GM10266 (cell line): ENCODE measurements at regions not wholly inside any gene's neighbourhood (a gene's known extent, or its start where the extent isn't known, plus 50 kb on each side); places are given as distances from the start of the nearest gene placed in this dataset.

Source experiments
- DNase-seq: peaks from one replicate; pipeline ENCODE4 v3.0.0; 2012; ENCODE audit errors: extremely low spot score
- CTCF ChIP-seq: IDR thresholded peaks from 2 replicates; pipeline ENCODE4 v1.5.1; 2012; ENCODE audit warnings: mild to moderate bottlenecking, low read depth; ENCODE audit not compliant: control insufficient read depth, insufficient read depth; ENCODE audit errors: missing control alignments

DNA sequence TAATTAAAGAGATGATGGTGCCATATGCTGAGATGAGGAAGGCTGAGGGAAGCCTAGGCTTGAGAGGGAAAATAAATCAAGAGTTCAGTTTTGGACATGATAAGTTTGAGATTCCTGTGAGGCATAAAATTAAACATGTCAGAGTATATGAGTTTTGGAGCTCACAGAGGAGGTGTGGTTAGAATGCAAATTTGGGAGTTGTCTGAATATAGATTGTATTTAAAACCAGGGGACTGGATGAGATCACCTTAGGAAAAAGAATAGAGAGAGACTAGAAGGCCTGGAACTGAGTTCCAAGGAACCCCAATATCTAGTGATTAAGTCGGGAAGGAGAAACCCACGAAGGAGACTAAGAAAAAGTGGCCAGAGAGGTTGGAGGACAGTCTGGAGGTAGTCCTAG is 65.5 kb downstream of the FRMPD3 start:
- no peak for TF ChIP-seq CTCF
- DNase-seq, result no peak

DNA sequence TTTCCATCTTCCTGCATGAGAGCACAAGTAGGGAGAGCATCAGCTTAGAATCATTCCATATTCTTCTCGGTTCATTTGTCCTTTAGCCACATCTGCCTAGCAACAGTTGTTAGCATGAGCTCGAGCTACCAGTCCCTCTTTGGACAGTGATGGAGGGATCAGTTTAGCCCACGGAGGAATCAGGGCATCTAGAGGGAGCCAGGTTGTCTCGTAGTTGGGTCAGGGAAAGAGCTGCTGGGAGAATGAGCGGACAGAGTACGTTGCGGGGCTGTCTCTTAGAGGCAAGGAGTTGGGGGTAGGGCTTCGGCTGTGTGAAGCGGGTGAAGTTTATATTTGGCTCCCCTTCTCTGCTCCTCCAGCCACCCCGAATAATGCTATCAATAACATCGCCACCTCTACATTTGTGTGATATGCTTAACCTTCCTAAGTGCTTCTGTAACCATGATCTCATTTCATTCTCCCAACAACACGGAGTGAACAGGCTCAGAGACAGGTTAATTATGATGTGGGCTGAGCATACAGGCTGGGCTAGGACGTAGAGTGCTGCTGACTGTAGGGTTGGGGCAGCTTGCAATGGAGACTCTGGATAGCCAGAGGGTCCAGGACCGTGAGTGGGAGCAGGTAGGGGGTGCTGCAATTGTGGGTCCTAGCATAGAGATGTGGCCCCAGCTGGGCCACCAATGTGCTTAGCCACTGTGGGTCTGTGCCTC is 72.6 kb downstream of the FRMPD3 start:
- no peak for TF ChIP-seq CTCF
- DNase-seq, result no peak

DNA sequence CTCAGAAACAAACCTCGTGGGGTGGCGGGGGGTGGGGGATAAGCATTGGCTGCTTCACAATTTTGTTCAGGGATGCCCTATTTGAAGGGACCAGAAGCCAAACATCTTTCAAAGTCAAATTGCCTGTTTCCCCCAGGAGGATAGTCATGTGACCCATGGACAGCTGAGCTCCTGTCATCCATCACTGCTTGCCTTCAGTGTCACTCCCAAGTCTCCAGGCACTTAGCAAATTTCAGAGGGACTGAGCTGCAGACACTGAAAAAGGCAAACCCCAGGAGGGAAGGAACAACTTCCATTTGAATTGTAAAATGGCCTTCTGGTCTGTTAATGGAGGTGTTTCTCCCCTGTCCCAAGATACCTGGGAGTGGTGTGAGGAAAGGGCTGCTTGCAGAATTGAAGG is 73.4 kb downstream of the FRMPD3 start:
- no peak for TF ChIP-seq CTCF
- DNase-seq, result no peak

GRCh38 chrX:107526141-107526540 is 76.7 kb downstream of the FRMPD3 start:
- no peak for DNase-seq
- no peak for TF ChIP-seq CTCF

- no peak for TF ChIP-seq CTCF
- no peak for DNase-seq
These were observed 80.7 kb downstream of the FRMPD3 start for GRCh38 chrX:107530141-107530540.

GRCh38 chrX:107537815-107538214 is 88.4 kb downstream of the FRMPD3 start:
- TF ChIP-seq CTCF, result peak; percentile 49
- peak; percentile 10 for DNase-seq

DNA sequence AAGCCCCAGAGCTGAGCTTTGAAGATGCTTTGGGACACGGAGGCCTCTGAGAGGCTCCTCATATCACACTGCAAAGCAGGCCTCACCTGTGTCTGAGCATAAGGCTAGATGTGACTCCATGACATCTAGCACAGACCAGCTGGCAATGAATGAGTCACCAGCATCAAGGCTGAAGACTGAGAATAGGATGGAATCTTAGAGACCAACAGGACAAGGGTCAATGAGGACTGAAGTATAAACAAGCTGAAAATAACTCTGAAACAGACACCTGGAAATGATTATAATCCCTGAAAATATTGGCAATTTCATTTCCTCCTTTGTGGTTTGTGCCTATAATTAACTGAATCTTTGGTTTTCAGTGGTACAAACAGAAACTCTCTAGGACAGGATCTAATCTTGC is 87.1 kb upstream of the PRPS1 start:
- no peak for TF ChIP-seq CTCF
- DNase-seq, result no peak
